Motor neuron (in vitro differentiated cells): ENCODE measurements at regions not wholly inside any gene's neighbourhood (a gene's known extent, or its start where the extent isn't known, plus 50 kb on each side); places are given as distances from the start of the nearest gene placed in this dataset.
A peak's percentile ranks its signal among the peaks of the same experiment; 100 is the strongest.

Source experiments
- ATAC-seq, 8 experiments: fragments of 200-7000 bp; cut with Tn5 transposase; replicated peaks in 6 of 8; 2 replicates each; pipeline ENCODE4 v1.8.0; 2021; ENCODE audit warnings: mild to moderate bottlenecking in 8 of 8, moderate library complexity in 8 of 8
- H3K27ac ChIP-seq, 2 donors: fragments of 250-450 bp; sonication (Bioruptor Pico); 2 replicates each; pipeline ENCODE4 v1.9.0; 2021; ENCODE audit warnings: antibody characterized with exemption in 2 of 2, mild to moderate bottlenecking in 2 of 2, moderate library complexity in 1 of 2
- H3K4me1 ChIP-seq, 2 donors: fragments of 250-450 bp; sonication (Bioruptor Pico); replicated peaks in 1 of 2; 2 replicates each; pipeline ENCODE4 v1.6.1; 2021; ENCODE audit warnings: antibody characterized with exemption in 2 of 2, mild to moderate bottlenecking in 2 of 2, moderate library complexity in 1 of 2
- H3K4me3 ChIP-seq, 5 donors: fragments of 250-450 bp; sonication (Bioruptor Pico); 2 replicates each; pipeline ENCODE4 v1.9.0; 2021; ENCODE audit warnings: antibody characterized with exemption in 5 of 5, mild to moderate bottlenecking in 5 of 5, moderate library complexity in 4 of 5
- WGBS, 10 experiments: fragments of 450-650 bp; shearing (Covaris generic); methylation state at CpG; one replicate each; pipeline ENCODE4 v1.0.0; 2022; 5-methylcytosine and 5-hydroxymethylcytosine counted together
- in situ Hi-C, 9 experiments: fragments of 400-800 bp; cut with MboI; loops; one replicate each; pipeline ENCODE4 v1.15.0; 2021; ENCODE audit warnings: low sequenced_read_pairs in 9 of 9, low pct_unique_long_range_greater_than_20kb in 2 of 9; ENCODE audit not compliant: unreplicated experiment in 9 of 9

- Histone ChIP-seq H3K4me1 (peaks cover 10 to 23% of the 10 kb centered on the region in 2 donors), H3K27ac (no peak overlapping the region), H3K4me3 (no peak overlapping the region)
- ATAC-seq = no peak
- in situ Hi-C loops = loop anchor here in 1 of 9 experiments (25.0 kb wide), 1 partner anchor 378 kb away; no protein-coding TSS in a partner anchor
- 80 to 92% (median 90%) methylated on average over 1 to 7 of the region's 7 CpGs; no CpG with 5 or more reads in 6 of the 10 experiments for WGBS, 10 experiments
Measured at GRCh38 chr2:236740506-236740905, 170.9 kb downstream of the ACKR3 start.

- WGBS, 10 experiments = 30 to 98% (median 88%) methylated on average over 2 to 11 of the region's 14 CpGs
- H3K27ac ChIP-seq = no peak overlapping the region
- H3K4me1 ChIP-seq = peaks cover 22 to 31% of the 10 kb centered on the region in 2 donors
- no peak overlapping the region for H3K4me3 ChIP-seq
- ATAC-seq = no peak
- in situ Hi-C loops = loop anchor here in 1 of 9 experiments (25.0 kb wide), 1 partner anchor 381 kb away; no protein-coding TSS in a partner anchor
Measured at GRCh38 chr2:236743039-236743920, 173.7 kb downstream of the ACKR3 start.

- Histone ChIP-seq H3K4me1 (peaks cover 28 to 31% of the 10 kb centered on the region in 2 donors), H3K4me3 (no peak overlapping the region), H3K27ac (no peak overlapping the region)
- in situ Hi-C loops = loop anchor here in 1 of 9 experiments (25.0 kb wide), 1 partner anchor 382 kb away; no protein-coding TSS in a partner anchor
- WGBS, 10 experiments = 13 to 100% (median 88%) methylated on average over 1 of the region's 1 CpG; no CpG with 5 or more reads in 5 of the 10 experiments
- ATAC-seq = no peak
Measured at GRCh38 chr2:236743921-236744280, 174.3 kb downstream of the ACKR3 start.

GRCh38 chr2:236744281-236744705 lies 174.7 kb downstream of the ACKR3 start:
- in situ Hi-C loops = loop anchor here in 1 of 9 experiments (25.0 kb wide), 1 partner anchor 382 kb away; no protein-coding TSS in a partner anchor
- Histone ChIP-seq H3K27ac (no peak overlapping the region), H3K4me1 (peaks cover 31 to 32% of the 10 kb centered on the region in 2 donors), H3K4me3 (no peak overlapping the region)
- 10 to 96% (median 82%) methylated on average over 4 to 6 of the region's 6 CpGs; no CpG with 5 or more reads in 1 of the 10 experiments for WGBS, 10 experiments
- peak in 2 of 8 experiments; percentile 3 to 6 for ATAC-seq

GRCh38 chr2:236744716-236745115 lies 175.1 kb downstream of the ACKR3 start:
- H3K4me3 ChIP-seq = no peak overlapping the region
- no peak for ATAC-seq
- in situ Hi-C loops = loop anchor here in 1 of 9 experiments (25.0 kb wide), 1 partner anchor 382 kb away; no protein-coding TSS in a partner anchor
- WGBS, 10 experiments = 56 to 100% (median 80%) methylated on average over 1 of the region's 1 CpG; no CpG with 5 or more reads in 3 of the 10 experiments
- no peak overlapping the region for H3K27ac ChIP-seq
- peaks cover 34 to 35% of the 10 kb centered on the region in 2 donors for H3K4me1 ChIP-seq

DNA sequence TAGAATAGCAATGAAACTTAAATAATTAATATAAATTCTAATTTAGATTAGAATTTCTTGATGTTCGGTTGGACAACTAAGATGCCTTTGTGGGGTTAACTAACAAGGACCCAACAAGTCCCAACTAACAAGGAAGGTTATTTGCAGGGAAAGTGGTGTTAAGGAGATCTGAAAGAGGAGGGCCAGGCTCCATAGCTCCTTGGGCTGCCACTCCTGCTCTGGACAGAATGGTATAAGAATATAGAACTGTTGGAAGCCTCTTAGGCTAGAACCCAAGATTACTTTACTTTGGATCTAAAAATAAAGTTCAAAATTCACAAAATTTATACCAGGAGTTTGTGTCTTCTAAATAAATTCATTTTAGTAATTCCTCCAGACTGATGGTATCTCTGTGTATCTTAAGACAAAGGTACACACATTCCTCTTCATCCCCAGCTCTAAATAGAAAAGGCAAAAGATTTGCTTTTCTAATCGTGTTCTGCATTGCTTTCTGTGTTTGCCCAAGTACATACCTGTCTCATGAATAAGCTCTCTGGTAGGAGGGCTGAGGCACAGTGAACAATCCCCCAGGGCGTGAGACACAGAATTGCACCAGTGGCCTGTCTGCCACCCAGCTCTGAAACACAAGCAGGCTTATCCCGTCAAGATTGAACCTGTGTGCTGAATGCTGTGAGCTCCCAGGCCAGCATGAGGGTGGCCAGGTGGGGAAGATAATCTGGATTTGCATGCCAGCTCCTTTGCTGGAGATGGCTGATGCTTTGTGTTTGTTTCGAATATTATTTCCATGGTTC lies 176.0 kb downstream of the ACKR3 start:
- WGBS, 10 experiments = 0 to 100% (median 81%) methylated on average over 1 to 5 of the region's 5 CpGs; no CpG with 5 or more reads in 1 of the 10 experiments
- H3K4me1 ChIP-seq = peaks cover 34 to 35% of the 10 kb centered on the region in 2 donors
- in situ Hi-C loops = loop anchor here in 1 of 9 experiments (25.0 kb wide), 1 partner anchor 383 kb away; no protein-coding TSS in a partner anchor
- peak; percentile 4 to 84 (median 42) for ATAC-seq
- no peak overlapping the region for H3K27ac ChIP-seq
- no peak overlapping the region for H3K4me3 ChIP-seq

GRCh38 chr2:236746833-236747232 lies 177.2 kb downstream of the ACKR3 start:
- peaks cover 34 to 35% of the 10 kb centered on the region in 2 donors for H3K4me1 ChIP-seq
- H3K4me3 ChIP-seq = no peak overlapping the region
- 67 to 100% (median 90%) methylated on average over 1 to 5 of the region's 11 CpGs; no CpG with 5 or more reads in 1 of the 10 experiments for WGBS, 10 experiments
- no peak for ATAC-seq
- H3K27ac ChIP-seq = no peak overlapping the region
- in situ Hi-C loops = loop anchor here in 1 of 9 experiments (25.0 kb wide), 1 partner anchor 385 kb away; no protein-coding TSS in a partner anchor

DNA sequence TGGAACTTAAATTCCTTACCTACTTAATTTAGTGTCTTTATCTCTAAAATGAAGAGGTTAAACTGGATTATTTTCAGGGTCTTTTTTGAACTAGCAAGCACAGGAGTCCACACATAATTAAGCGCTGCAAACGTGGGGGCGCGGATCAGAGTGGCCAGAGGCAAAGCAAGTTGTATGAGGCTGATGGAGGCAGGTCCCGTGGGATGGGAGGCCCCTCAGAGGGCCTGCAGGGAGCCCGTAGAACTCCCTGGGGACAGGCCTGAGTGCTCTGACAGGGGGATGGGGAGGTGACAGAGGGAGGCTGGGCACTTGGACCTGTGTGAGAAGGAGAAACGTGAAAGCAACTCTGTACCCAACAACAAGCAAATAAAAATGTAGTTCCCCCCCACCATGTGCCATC lies 177.8 kb downstream of the ACKR3 start:
- Histone ChIP-seq H3K4me1 (peaks cover 34 to 35% of the 10 kb centered on the region in 2 donors), H3K27ac (no peak overlapping the region), H3K4me3 (no peak overlapping the region)
- in situ Hi-C loops = loop anchor here in 1 of 9 experiments (25.0 kb wide), 1 partner anchor 385 kb away; no protein-coding TSS in a partner anchor
- ATAC-seq = peak in 3 of 8 experiments; percentile 34 to 45 (median 37)
- WGBS, 10 experiments = 67 to 100% (median 80%) methylated on average over 1 to 5 of the region's 7 CpGs; no CpG with 5 or more reads in 5 of the 10 experiments

DNA sequence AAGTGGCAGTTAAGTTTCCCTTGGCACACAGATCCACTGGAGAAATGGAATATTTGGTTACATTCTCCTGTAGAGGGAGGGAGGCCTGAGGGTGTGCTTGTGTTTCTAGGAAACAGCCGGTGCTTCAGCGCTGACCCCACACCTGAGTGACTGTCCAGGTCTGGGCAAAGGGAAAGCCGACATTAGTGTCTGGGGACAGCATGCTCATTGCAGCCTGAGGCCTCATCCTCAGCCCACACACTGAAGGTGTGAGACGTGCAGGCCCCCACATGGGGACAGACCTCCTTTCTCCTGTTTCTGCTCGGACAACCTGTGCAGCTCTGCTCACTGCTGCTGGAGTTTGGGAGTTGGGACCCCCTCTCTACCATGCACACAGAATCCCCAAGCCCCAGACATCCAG lies 178.3 kb downstream of the ACKR3 start:
- no peak for ATAC-seq
- in situ Hi-C loops = loop anchor here in 1 of 9 experiments (25.0 kb wide), 1 partner anchor 386 kb away; no protein-coding TSS in a partner anchor
- Histone ChIP-seq H3K4me3 (no peak overlapping the region), H3K4me1 (peaks cover 34 to 35% of the 10 kb centered on the region in 2 donors), H3K27ac (no peak overlapping the region)
- WGBS, 10 experiments = 80 to 100% (median 98%) methylated on average over 1 to 4 of the region's 5 CpGs; no CpG with 5 or more reads in 4 of the 10 experiments

DNA sequence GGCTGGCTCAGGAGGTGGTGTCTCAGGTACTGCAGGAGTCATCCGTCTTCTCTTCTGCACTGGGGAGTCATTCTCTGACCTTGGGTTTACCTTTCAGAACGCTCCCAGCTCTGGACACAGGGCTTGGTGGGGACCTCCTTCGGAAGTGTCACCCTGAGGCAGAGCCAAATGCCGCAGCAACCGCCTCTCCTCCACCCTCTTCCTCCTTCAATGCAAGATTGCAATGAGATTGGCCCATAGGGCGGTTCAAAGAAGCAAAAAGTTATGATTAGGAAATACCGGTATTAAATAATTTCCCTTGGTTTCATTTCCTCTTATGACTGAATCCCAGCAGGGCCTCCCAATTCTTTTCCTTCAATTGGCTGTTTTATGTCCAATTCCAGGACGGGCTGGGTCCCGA lies 178.8 kb downstream of the ACKR3 start:
- in situ Hi-C loops = loop anchor here in 1 of 9 experiments (25.0 kb wide), 1 partner anchor 386 kb away; no protein-coding TSS in a partner anchor
- peak in 2 of 8 experiments; percentile 61 to 62 for ATAC-seq
- no peak overlapping the region for H3K4me3 ChIP-seq
- H3K4me1 ChIP-seq = peaks cover 34 to 35% of the 10 kb centered on the region in 2 donors
- 5 to 100% (median 94%) methylated on average over 1 to 5 of the region's 9 CpGs; no CpG with 5 or more reads in 3 of the 10 experiments for WGBS, 10 experiments
- no peak overlapping the region for H3K27ac ChIP-seq

DNA sequence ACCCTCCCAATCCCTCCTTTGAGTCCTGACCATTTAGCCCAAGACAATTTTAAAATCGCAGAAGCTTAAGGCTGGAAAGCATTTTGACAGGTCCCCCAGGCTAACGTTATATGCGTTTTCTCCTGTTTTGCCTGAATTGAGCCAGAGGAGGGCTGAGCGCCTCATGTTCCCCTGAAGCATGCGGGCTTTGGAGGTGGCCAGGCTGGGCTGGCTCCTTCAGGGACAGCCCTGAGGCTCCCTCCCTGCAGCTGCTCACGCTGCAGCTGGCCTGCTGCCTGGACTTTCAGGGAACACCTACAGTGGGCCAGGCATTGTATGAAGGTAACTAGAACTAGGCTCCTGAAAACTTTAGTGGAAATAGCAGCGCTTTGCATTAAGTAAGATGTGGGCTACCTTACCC lies 179.2 kb downstream of the ACKR3 start:
- in situ Hi-C loops = loop anchor here in 1 of 9 experiments (25.0 kb wide), 1 partner anchor 386 kb away; no protein-coding TSS in a partner anchor
- Histone ChIP-seq H3K4me1 (peaks cover 33 to 35% of the 10 kb centered on the region in 2 donors), H3K4me3 (no peak overlapping the region), H3K27ac (no peak overlapping the region)
- 0 to 93% (median 58%) methylated on average over 1 to 6 of the region's 7 CpGs; no CpG with 5 or more reads in 3 of the 10 experiments for WGBS, 10 experiments
- ATAC-seq = peak; percentile 56 to 78 (median 71)

DNA sequence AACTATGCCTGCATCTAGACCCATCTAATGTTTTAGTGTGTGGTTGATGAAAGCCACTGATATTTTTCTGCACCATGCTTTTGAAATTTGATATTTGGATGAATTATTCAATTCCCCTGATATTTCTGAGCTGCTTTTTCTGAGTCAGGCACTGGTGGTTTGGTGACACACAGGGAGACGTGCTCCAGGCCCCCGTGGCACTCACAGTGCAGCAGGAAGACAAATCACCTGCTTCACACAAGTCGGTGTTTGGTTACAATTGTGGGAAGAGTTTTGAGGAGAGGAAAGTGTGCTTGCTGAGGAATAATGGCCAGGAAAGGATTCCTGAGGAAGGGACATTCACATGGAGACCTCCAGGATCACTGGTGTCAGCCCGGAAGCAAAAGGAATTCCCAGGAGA lies 179.7 kb downstream of the ACKR3 start:
- ATAC-seq = peak in 6 of 8 experiments; percentile 32 to 68 (median 46)
- Histone ChIP-seq H3K4me3 (no peak overlapping the region), H3K4me1 (peaks cover 27 to 32% of the 10 kb centered on the region in 2 donors), H3K27ac (no peak overlapping the region)
- in situ Hi-C loops = loop anchor here in 1 of 9 experiments (25.0 kb wide), 1 partner anchor 387 kb away; no protein-coding TSS in a partner anchor
- WGBS, 10 experiments = 0 to 100% (median 15%) methylated on average over 1 to 4 of the region's 4 CpGs; no CpG with 5 or more reads in 4 of the 10 experiments
